ENCODE measurements at regions not wholly inside any gene's neighbourhood (a gene's known extent, or its start where the extent isn't known, plus 50 kb on each side); places are given as distances from the start of the nearest gene placed in this dataset.

- TF ChIP-seq GATA2 (IDR thresholded peaks at IDR 0.05; ENCODE audit: low read depth, low read length) (no peak), GATA3 (IDR thresholded peaks at IDR 0.05; ENCODE audit: low read depth, low read length) (no peak)
These were observed 524.1 kb upstream of the JAG1 start for GRCh38 chr20:11197851-11198250.

- TF ChIP-seq GATA2 (IDR thresholded peaks at IDR 0.05; ENCODE audit: low read depth, low read length), result no peak
These were observed 526.6 kb upstream of the JAG1 start for GRCh38 chr20:11200423-11200822.

DNA sequence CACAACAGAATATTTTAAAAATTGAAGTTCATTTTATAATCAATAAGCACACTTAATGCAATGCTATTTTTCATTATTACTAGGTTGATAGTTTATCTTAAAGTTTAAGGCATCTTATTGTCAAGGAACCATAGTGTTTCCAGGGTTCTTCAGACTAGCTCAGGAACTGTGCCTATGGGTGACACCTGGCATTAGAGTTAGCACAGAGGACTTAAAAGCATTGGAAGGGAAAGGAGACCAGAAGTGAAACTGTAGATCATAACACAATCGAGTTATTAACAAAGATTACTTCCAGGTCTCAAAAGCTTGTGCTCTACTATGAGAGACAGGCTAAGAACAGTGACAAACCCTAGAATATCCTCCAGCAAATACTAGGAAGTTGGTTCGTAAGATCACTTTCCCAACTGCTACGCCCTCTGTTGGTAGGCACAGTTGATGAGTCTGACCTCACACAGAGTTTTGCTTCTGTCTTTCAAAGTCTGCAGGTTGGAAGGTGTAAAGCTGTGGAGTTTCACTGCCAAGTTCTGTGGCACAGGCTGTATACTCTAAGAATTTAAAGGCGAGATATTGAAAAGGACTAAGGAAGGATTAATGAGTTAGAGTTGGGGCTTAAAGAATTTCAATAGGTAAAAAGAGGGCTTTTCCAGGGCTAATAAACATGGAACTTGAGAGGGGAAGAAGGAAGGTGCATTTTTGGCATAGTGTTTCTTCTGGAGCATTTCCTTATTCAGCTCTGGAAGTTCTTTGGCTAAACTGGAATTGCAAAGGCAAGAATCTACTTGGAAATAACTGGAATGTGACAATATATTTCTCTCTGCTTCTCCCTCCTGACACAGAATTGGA, 531.3 kb upstream of the JAG1 start:
- TF ChIP-seq GATA2 (IDR thresholded peaks at IDR 0.05; ENCODE audit: low read depth, low read length), result no peak

DNA sequence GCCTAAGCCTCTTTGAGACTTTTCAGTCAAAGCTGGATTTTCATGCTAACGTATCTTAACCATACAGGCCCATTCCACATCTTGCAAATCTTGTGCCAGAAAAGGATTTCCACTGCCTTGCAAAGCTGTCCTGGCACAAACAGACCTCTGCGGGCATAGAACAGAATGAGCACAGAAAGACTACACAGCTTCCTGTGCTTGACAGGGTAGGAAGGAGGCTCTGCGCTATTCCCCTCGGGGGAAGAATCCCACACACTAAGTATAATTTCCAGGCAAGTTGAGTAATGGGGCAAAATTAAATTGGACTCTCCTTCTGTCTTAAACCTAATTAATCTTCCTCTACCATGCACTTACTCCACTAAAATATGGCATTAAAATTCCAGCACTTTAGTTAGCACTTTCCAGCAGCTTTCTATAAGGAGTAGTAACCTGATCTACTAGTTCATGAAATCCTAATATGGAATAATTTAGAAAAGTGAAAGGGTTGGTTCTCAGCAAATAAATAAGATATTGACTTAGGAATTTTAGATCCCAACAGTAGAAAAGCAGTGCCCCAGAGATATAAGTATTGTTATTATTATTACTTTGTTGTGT, 532.1 kb upstream of the JAG1 start:
- TF ChIP-seq GATA2 (IDR thresholded peaks at IDR 0.05; ENCODE audit: low read depth, low read length) (no peak), GATA3 (IDR thresholded peaks at IDR 0.05; ENCODE audit: low read depth, low read length) (no peak)

DNA sequence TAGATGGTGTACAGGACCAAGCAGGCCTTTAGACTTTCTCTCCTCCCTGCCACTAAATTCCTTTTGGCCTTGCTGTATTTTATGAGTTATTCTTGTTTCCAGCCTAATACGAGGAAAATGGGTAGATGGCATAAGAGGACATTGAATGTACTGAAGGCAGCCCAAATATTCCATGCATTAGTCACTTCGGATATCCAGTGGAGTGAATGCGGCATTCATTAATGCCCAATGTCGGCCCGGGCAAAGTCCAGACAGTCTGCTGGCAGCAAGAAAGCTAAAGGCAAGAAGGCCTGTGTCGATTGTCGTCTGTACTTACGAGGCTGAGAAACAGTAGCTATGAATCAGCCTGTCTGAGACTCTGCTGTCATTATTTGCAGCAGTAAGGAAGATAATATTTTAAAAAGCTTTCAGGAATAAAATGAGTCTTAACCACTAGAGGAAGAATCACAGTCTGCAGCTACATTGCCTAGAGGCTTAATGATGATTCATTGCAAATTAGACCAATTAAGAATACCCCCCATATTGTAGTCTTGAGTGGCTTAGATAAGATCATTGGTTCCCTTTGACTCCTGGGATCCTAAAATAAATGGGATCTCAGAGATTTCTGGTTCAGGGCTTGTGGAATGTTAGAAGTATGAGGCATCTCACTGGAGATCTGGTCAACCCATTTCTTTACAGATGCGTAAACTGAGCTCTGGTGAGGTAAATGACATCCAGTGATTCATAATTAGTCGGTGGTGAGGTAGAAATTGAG, 534.1 kb upstream of the JAG1 start:
- no peak for TF ChIP-seq GATA3 (IDR thresholded peaks at IDR 0.05; ENCODE audit: low read depth, low read length)
- no peak for TF ChIP-seq GATA2 (IDR thresholded peaks at IDR 0.05; ENCODE audit: low read depth, low read length)

- TF ChIP-seq GATA2 (IDR thresholded peaks at IDR 0.05; ENCODE audit: low read depth, low read length) (no peak), GATA3 (IDR thresholded peaks at IDR 0.05; ENCODE audit: low read depth, low read length) (no peak)
These were observed 536.8 kb upstream of the JAG1 start for GRCh38 chr20:11210611-11211010.

DNA sequence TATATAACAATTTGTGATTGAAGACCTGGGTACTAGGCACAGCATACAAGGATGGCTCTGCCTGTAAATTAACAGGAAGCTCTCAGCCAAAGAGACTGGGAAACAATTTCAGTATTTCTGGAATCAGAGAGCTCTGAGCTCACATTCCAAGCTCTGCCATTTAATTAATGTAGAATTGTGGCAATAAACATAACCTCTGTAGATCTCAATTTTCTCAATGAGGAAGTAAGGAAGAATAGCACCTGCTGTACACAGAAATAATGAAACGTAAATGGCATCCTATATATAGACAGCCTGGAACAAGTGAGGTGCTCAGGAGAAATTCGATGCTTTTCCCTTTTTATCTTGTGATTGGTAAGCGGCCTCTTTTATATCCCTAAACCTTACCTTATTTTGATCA, 538.5 kb upstream of the JAG1 start:
- TF ChIP-seq GATA3 (IDR thresholded peaks at IDR 0.05; ENCODE audit: low read depth, low read length) (no peak), GATA2 (IDR thresholded peaks at IDR 0.05; ENCODE audit: low read depth, low read length) (no peak)

DNA sequence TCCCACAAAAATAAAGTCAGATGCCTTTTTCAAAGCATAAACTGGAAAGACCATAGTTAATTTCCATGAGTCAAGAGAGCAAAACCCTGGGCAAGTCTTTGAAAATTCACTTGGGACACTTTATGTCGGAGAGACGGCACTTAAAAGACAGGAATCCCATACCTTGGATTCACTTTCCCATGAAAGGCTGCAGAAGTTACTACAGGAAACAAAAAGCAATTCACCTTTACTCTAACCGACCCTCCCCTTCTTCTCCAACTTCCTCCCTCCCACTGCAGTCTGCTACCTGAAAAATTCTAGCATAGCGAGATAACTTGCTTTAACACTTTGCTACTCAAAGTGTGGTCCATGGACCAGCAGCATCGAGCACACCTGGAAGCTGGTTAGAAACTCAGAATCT, 539.1 kb upstream of the JAG1 start:
- no peak for TF ChIP-seq GATA3 (IDR thresholded peaks at IDR 0.05; ENCODE audit: low read depth, low read length)
- no peak for TF ChIP-seq GATA2 (IDR thresholded peaks at IDR 0.05; ENCODE audit: low read depth, low read length)

- no peak for TF ChIP-seq GATA3 (IDR thresholded peaks at IDR 0.05; ENCODE audit: low read depth, low read length)
- TF ChIP-seq GATA2 (IDR thresholded peaks at IDR 0.05; ENCODE audit: low read depth, low read length), result no peak
These were observed 540.5 kb upstream of the JAG1 start for GRCh38 chr20:11214256-11214840.

DNA sequence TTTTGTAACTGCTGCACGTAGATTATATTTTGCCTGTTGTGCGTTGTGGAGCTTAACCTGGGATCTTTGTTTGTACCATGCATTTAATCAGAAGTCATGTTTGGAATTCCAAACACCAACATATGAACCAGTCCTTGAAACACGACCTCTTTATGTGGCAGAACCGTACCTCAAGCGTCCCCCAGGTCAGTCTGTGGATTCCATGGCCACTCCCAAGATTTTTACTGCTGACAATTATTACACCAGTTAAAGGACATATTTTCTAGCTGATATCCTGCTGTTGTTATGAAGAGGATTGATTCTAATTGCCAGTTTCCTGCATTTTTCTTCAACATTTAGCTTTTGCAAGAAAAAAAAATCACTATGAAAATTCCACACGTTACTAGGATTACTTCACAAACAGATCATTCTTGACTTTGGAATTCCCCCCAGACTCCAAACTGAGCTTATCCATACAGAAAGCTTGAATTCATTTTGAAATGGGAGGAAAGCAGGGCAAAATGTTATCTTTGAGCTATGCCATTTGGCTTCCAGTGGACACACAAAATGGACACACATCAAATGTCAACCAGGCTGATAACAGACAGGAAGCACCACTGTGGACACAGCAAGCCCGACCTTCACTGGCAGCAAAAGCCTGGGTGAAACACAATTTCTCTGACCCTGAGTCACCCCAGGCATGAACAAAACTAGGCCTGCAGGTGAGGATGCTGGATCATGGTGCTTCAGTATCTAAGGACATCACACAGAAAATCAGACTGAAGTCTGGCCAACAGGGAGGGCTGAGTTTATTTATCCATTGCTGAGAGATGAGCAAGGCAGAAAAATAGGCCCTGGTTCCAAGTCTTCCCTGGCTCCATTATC, 542.9 kb upstream of the JAG1 start:
- TF ChIP-seq GATA3 (IDR thresholded peaks at IDR 0.05; ENCODE audit: low read depth, low read length), result no peak
- no peak for TF ChIP-seq GATA2 (IDR thresholded peaks at IDR 0.05; ENCODE audit: low read depth, low read length)

DNA sequence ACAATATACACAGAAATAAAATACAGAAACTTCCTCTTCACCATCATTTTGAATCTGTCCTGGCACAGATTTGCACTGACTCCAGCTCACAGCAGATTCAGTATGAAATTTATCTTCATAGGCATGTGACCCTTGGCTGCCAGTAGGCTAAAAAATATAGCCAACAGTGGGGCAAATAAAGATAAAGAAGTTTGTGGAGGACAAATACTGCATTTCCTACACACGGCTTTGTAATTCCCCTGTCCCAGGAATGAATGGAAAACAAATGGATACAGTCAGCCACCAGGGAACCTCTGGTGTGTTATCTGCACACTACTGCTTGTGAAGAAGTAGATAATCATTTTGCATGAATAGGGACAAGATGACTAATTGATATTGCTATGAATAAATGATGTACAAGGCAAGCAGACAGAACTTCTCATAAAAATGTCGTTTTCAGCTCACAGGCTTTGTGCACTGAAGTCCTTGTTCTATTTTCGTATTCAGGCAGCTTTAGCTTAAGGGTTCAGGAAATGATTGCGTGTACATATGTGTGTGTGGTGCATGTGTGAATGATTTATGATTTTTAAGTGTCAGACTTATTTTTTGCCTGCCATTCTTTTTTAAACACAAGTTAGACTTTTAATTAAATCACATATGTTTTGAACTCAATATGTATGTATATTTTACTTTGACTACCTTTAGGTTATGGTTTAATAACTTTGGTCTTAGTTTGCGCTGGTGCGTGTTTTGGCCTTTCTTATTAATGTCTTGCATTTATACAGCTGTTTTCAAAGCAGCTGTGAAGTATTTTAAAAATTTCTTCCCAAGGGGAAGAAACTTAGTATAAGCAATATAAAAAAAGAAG, 543.8 kb upstream of the JAG1 start:
- TF ChIP-seq GATA2 (IDR thresholded peaks at IDR 0.05; ENCODE audit: low read depth, low read length), result no peak
- TF ChIP-seq GATA3 (IDR thresholded peaks at IDR 0.05; ENCODE audit: low read depth, low read length), result no peak

GRCh38 chr20:11218173-11218680, 544.4 kb upstream of the JAG1 start:
- no peak for TF ChIP-seq GATA3 (IDR thresholded peaks at IDR 0.05; ENCODE audit: low read depth, low read length)
- no peak for TF ChIP-seq GATA2 (IDR thresholded peaks at IDR 0.05; ENCODE audit: low read depth, low read length)

DNA sequence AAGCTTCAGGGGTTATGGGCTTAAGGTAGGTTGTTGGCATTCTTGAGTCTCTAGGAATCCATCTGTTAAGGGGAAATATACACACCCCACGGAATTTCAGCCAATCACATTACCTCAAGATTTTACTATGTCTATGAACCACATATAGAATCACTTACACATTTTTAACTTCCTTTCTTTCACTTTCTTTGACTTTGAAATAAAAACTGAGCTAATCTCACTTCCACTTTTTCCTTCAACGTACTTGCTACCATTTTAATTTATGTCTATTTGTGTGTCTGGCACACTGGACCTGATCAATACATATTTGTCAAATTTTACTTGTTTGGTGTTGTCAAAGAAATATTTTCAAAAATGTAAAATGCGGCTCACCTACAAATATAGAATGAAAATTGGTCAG, 545.4 kb upstream of the JAG1 start:
- no peak for TF ChIP-seq GATA3 (IDR thresholded peaks at IDR 0.05; ENCODE audit: low read depth, low read length)
- no peak for TF ChIP-seq GATA2 (IDR thresholded peaks at IDR 0.05; ENCODE audit: low read depth, low read length)

Data from SH-SY5Y (cell line).